KBM-7 (cell line): ENCODE measurements at regions not wholly inside any gene's neighbourhood (a gene's known extent, or its start where the extent isn't known, plus 50 kb on each side); places are given as distances from the start of the nearest gene placed in this dataset.
"Not testable (repeated sequence)": the region's sequence is repeated elsewhere in the genome, so short reads cannot be mapped to it uniquely, and the experiment has no call there.

Experiments used
- DNase-seq: peaks from one replicate; pipeline ENCODE4 v3.0.0-alpha.2; 2015
- in situ Hi-C: fragments of 300-500 bp; cut with MboI; formaldehyde crosslinking; loops from 2 replicates; pipeline ENCODE4 v1.14.3; 2020; ENCODE audit warnings: low sequenced_read_pairs, low pct_unique_long_range_greater_than_20kb, mixed read lengths

- in situ Hi-C loops, DNase-seq: not testable (repeated sequence)
These were observed 431.7 kb upstream of the TENM3 start for GRCh38 chr4:181811550-181811949.

DNA sequence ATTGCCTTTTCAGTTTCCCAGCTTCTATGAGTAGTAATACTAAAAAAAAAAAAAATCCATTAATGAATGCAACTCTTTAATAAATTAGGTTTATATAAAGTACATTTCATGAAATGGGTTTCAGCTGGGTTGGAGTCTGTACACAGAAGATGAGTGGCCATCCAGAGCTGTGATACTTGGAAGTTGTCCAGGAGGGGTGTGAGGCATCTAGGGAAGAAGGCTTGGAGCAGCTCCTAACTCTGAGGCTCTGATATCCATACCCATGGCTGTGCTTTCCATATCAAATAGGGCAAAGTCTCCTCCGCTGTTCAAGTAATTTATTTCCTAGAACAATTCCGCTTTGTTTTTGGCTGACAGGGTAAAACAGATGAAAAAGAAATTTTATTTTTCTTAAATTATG is 423.3 kb upstream of the TENM3 start:
- in situ Hi-C loops, result no loop called here
- DNase-seq, result no peak

DNA sequence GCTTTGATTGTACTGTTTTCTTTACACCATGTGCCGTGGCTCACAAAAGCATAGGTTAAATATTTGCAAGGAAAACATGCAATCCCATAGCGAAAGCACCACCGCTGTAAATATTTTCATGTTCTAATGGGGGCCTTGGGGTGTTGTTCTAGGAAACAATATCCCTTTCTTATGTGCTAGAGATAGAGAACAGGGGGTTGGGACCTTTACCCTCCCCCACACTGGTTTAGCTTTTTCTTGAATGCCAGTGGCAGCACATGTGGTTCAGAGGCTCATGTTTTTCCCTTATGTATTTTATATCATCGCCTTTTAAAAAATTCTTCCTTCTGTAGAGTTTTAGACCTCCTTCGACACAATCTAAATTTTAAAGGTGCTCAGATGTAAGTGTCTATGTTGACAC is 422.6 kb upstream of the TENM3 start:
- in situ Hi-C loops, result no loop called here
- DNase-seq, result no peak

GRCh38 chr4:181821039-181822004 is 421.9 kb upstream of the TENM3 start:
- in situ Hi-C loops, result no loop called here
- no peak for DNase-seq

GRCh38 chr4:181822005-181822375 is 421.2 kb upstream of the TENM3 start:
- DNase-seq, result no peak
- in situ Hi-C loops, result no loop called here

DNA sequence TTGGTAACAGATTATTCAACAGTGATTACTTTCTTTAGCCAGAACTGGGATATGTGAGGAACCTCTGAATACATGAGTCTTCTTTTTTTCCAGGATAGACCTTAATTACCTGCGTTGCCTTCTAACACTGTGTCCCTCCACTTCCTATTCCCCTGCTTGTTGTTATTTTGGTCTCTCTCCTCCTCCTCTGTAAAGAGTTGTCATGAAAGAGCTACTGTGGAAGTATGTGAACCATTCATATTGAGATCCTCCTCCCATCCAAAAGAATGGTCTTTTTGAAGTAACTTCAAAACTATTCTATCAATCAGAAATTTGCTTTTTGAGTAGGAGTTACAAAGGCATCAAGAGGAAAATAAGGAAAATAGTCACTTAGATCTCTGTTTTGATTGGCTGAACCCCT is 420.0 kb upstream of the TENM3 start:
- DNase-seq, result no peak
- in situ Hi-C loops, result no loop called here

GRCh38 chr4:181823645-181824044 is 419.6 kb upstream of the TENM3 start:
- DNase-seq, result no peak
- in situ Hi-C loops, result no loop called here

DNA sequence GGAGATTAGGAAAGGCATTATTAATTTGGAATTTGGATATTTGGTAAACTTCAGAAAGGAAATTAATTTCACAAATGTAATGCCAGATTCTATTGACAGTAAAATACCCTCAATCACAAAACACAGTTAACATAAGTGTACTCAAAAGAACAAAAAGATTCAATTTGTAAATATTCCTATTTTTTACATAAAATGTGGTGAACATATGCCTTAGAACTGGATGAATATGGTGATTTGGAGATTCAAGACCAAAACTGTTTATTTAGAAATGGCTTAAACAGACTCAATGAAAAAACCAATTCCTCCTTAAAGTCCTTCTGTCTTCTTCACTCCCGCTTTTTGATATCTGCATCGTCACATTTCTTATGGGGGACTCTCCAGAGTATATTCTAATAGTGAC is 417.6 kb upstream of the TENM3 start:
- in situ Hi-C loops, result no loop called here
- no peak for DNase-seq

DNA sequence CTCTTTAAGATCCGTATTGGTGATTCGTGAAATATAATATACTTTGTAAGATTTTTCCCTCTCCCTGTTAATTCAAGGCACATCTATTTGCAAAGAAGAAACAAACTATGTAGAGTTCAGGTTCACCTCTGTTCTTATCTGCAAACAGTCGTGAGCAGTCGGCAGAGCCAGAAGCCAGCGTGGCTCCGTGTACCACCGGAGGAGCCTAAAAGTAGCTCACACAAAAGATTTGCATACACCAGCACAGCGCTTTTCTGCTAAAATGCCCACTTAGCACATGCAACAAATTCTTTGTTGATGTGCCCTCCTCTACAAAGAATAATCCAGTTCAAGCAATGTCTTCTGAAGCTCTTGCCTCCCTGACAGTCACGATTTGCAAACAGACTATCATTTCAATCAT is 416.0 kb upstream of the TENM3 start:
- DNase-seq, result no peak
- in situ Hi-C loops, result no loop called here

- DNase-seq, result no peak
- in situ Hi-C loops, result no loop called here
These were observed 412.7 kb upstream of the TENM3 start for GRCh38 chr4:181830404-181831035.

DNA sequence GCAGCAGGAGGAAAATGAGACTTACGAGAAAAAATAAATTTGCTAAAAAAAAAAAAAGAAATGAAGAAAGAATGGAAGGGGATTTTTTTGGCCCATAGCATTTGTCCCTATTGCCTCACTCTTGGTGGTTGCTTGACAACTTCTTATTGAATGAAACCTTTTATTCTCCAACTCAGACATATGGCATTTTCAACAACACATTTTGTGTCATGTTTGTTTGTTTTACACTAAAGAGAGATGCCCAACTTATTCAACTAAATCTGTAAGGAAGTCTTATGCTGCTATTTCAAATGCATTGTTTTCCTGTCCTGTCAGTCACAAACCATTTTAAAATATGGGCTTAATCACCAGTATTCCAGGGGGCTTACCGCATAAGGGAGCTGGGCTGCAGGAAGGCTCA is 409.1 kb upstream of the TENM3 start:
- no peak for DNase-seq
- in situ Hi-C loops, result no loop called here

DNA sequence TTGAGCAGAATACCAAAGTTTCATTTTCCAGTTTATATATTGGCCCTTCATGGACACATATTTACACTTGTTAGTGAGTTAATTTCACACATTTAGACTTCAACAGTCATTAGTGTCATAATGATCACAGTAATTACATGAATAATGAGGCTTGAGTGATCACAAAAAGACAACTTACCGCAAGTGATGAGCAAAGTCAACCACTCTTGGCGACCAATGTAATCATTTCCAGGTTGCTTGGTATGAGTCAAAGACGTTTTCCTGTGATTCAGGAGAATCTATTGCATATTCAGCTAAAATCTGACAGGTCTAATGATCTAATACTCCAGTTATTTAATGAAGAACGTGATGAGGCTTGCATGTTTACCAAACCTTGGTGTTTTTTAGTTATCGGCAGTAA is 407.9 kb upstream of the TENM3 start:
- in situ Hi-C loops, result no loop called here
- no peak for DNase-seq

DNA sequence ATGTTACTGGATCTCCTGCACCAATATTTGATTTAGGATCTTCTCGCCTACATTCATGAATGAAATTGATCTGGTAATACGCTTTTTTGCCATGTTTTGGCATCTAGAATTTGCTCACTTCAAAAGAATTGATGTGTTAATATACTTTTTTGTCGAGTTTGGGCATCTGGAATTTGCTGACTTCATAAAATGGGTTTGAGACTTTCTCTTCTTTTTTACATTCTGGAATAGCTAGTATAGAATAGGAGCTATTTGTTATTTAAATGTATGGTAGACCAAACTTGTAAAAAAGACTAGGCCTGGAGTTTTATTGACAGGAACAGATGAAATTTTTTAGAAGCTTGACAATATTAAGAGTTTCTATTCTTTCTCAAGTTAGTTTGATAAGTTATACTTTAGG is 404.9 kb upstream of the TENM3 start:
- in situ Hi-C loops, result no loop called here
- DNase-seq, result no peak

- in situ Hi-C loops, DNase-seq: not testable (repeated sequence)
These were observed 399.4 kb upstream of the TENM3 start for GRCh38 chr4:181843797-181844196.

DNA sequence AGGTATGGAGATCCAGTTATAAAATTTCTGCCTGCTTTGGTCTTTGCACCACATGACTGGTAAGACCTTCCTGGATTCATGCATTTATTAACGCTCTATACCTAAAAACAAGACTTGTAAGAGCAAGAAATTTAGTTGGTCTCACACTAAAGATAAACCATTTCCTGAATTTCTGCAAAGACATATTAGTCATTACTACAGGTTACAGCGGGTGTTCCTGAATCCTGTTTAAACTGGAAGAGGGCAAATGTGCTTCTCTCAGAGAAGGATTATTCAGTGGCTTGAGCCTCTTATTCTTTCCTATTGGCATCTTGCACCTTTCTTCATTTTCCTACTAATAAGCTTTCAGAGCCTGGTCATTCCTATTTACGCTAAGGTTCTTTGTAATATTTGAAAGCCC is 397.6 kb upstream of the TENM3 start:
- DNase-seq, result no peak
- in situ Hi-C loops, result no loop called here

- no peak for DNase-seq
- in situ Hi-C loops, result no loop called here
These were observed 396.3 kb upstream of the TENM3 start for GRCh38 chr4:181846934-181847333.

GRCh38 chr4:181848357-181848756 is 394.8 kb upstream of the TENM3 start:
- in situ Hi-C loops, result no loop called here
- no peak for DNase-seq

DNA sequence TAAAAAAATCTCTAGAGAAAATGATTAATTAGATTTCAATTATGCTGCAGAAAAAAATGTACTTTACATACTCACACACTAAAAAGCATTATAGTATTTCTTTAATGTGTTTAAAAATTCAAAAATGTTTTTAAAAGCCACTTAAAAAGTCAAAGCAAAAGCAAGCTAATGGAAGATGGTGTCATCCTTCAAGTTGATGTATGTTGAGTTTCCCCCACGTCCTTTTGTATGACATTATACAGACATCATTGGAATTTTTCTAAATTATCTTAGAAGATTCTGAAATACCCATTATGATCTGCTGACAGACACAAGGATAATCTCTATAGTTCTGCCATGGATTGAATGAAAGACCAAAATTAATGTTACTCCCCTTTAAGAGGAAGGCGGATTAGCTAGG is 393.7 kb upstream of the TENM3 start:
- no peak for DNase-seq
- in situ Hi-C loops, result no loop called here

DNA sequence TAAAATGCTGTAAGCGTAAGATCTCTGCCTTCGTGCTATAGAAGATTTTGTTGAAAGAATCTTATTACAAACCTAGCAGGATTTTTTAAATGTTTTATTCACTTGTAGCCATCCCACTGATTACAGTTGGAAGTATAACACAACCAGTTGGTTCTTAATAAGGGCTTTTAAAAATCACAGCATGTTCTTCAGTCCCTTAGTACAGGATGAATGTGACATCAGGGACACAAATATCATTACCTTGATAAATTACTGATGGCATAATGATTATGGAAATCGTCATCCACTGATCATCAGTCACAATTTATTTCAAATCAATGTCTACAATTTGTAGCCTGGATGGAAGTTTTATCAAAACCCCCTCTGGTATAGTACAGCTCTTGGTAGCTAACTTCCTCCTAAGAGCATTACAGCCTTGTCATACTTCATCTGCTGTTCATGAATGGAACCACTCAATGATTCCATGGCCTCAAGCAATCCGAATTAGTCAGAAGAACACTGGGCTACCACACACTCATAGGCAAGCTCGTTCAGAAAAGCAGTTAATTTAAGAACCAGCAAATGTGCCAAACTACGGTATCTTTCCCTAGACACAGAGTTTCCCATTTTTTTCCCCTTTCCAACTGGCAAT is 389.2 kb upstream of the TENM3 start:
- DNase-seq, result no peak
- in situ Hi-C loops, result no loop called here

- in situ Hi-C loops, result no loop called here
- no peak for DNase-seq
These were observed 387.9 kb upstream of the TENM3 start for GRCh38 chr4:181855307-181855706.
